OCI-LY7 (cell line): ENCODE measurements at regions not wholly inside any gene's neighbourhood (a gene's known extent, or its start where the extent isn't known, plus 50 kb on each side); places are given as distances from the start of the nearest gene placed in this dataset.

Experiments used
- EZH2phosphoT487 ChIP-seq: fragments of 200-600 bp; sonication (generic); IDR thresholded peaks from 2 replicates; pipeline ENCODE4 v1.6.1; 2018; ENCODE audit warnings: low read depth, borderline replicate concordance, mild to moderate bottlenecking, mixed run types, antibody characterized with exemption, low read length, moderate library complexity, mixed read lengths
- TF ChIP-seq, protein P1 (sequence below): fragments of 200-600 bp; sonication (generic); conservative IDR thresholded peaks from 2 replicates; pipeline ENCODE4 v1.5.1; 2014; ENCODE audit warnings: mild to moderate bottlenecking, antibody characterized with exemption, low read length, moderate library complexity, mixed read lengths

DNA sequence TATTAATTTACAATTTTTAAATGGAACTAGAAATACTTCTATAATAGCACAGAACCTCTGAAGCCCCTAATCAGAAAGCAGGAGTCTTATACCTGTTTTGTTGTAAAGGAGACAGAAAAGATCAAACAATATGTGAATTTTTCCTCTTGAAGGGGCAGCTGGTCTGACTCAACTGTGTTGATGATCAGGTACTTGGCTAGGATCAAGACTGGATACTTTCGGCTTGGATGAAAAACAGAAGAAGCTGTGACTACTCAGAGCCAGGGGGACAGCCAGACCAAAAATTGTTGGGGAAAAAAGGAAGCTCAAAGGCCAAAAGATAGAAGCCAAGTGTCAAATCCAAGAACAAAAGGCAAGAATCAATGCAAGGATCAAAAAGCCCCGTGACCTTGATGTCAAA, 195.6 kb downstream of the KCTD12 start:
- TF ChIP-seq, protein P1, sequence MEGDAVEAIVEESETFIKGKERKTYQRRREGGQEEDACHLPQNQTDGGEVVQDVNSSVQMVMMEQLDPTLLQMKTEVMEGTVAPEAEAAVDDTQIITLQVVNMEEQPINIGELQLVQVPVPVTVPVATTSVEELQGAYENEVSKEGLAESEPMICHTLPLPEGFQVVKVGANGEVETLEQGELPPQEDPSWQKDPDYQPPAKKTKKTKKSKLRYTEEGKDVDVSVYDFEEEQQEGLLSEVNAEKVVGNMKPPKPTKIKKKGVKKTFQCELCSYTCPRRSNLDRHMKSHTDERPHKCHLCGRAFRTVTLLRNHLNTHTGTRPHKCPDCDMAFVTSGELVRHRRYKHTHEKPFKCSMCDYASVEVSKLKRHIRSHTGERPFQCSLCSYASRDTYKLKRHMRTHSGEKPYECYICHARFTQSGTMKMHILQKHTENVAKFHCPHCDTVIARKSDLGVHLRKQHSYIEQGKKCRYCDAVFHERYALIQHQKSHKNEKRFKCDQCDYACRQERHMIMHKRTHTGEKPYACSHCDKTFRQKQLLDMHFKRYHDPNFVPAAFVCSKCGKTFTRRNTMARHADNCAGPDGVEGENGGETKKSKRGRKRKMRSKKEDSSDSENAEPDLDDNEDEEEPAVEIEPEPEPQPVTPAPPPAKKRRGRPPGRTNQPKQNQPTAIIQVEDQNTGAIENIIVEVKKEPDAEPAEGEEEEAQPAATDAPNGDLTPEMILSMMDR, result no peak
- TF ChIP-seq EZH2phosphoT487, result no peak
